Fibroblast of lung (primary cell): ENCODE measurements at regions not wholly inside any gene's neighbourhood (a gene's known extent, or its start where the extent isn't known, plus 50 kb on each side); places are given as distances from the start of the nearest gene placed in this dataset.

Source experiments
- DNase-seq, 2 donors: peaks; one replicate each; pipeline versions ENCODE4 v3.0.0 to v3.0.0-alpha.2; 2010; ENCODE audit warnings: low read depth in 2 of 2
- H2AFZ ChIP-seq: 2 replicates; pipeline ENCODE4 v1.5.1; 2012; ENCODE audit warnings: low read length, control low read depth, inconsistent platforms
- H3K27ac ChIP-seq: 2 replicates; pipeline ENCODE4 v1.5.1; 2011; ENCODE audit warnings: low read length, control low read depth; ENCODE audit not compliant: insufficient read depth
- H3K27me3 ChIP-seq: 2 replicates; pipeline ENCODE4 v1.5.1; 2011; ENCODE audit warnings: mild to moderate bottlenecking, low read length; ENCODE audit not compliant: control insufficient read depth, insufficient read depth
- H3K36me3 ChIP-seq: 2 replicates; pipeline ENCODE4 v1.5.1; 2011; ENCODE audit warnings: low read length; ENCODE audit not compliant: control insufficient read depth, insufficient read depth
- H3K4me1 ChIP-seq: 2 replicates; pipeline ENCODE4 v1.5.1; 2011; ENCODE audit warnings: low read length; ENCODE audit not compliant: control insufficient read depth, insufficient read depth; ENCODE audit errors: extremely low read depth
- H3K4me2 ChIP-seq: 2 replicates; pipeline ENCODE4 v1.5.1; 2011; ENCODE audit warnings: low read length, control low read depth; ENCODE audit not compliant: insufficient read depth; ENCODE audit errors: extremely low read depth
- H3K4me3 ChIP-seq, 4 experiments: fragments of 200-600 bp in 1 of 4; sonication (generic) in 1 of 4; replicated peaks in 1 of 4; 2 replicates each; pipeline ENCODE4 v1.5.1; 2011 to 2016; ENCODE audit warnings: low read length in 4 of 4, low read depth in 3 of 4, mild to moderate bottlenecking in 3 of 4, control low read depth in 2 of 4, inconsistent platforms in 1 of 4, mixed read lengths in 1 of 4; ENCODE audit not compliant: insufficient read depth in 1 of 4; ENCODE audit errors: control extremely low read depth in 1 of 4
- H3K79me2 ChIP-seq: 2 replicates; pipeline ENCODE4 v1.5.1; 2012; ENCODE audit warnings: mild to moderate bottlenecking, low read length, inconsistent platforms; ENCODE audit not compliant: control insufficient read depth, insufficient read depth
- H3K9ac ChIP-seq: 2 replicates; pipeline ENCODE4 v1.5.1; 2011; ENCODE audit warnings: mild to moderate bottlenecking, low read length, control low read depth; ENCODE audit not compliant: insufficient read depth
- H3K9me3 ChIP-seq: 2 replicates; pipeline ENCODE4 v1.5.1; 2012; ENCODE audit warnings: low read depth, low read length; ENCODE audit not compliant: control insufficient read depth, insufficient read depth
- H4K20me1 ChIP-seq: 2 replicates; pipeline ENCODE4 v1.5.1; 2011; ENCODE audit warnings: low read length; ENCODE audit not compliant: control insufficient read depth, insufficient read depth; ENCODE audit errors: extremely low read depth
- EZH2 ChIP-seq: IDR thresholded peaks from 2 replicates; pipeline ENCODE4 v1.5.1; 2012; ENCODE audit warnings: low read length, control low read depth, mild to moderate bottlenecking; ENCODE audit errors: missing control alignments
- TF ChIP-seq, protein P1 (sequence below), 2 donors: IDR thresholded peaks in 1 of 2; conservative IDR thresholded peaks in 1 of 2; 1 replicate in 1 of 2; 2 replicates in 1 of 2; pipeline ENCODE4 v1.5.1; 2011 to 2012; ENCODE audit warnings: low read length in 2 of 2, control low read depth in 1 of 2, inconsistent platforms in 1 of 2, low read depth in 1 of 2, mild to moderate bottlenecking in 1 of 2

DNA sequence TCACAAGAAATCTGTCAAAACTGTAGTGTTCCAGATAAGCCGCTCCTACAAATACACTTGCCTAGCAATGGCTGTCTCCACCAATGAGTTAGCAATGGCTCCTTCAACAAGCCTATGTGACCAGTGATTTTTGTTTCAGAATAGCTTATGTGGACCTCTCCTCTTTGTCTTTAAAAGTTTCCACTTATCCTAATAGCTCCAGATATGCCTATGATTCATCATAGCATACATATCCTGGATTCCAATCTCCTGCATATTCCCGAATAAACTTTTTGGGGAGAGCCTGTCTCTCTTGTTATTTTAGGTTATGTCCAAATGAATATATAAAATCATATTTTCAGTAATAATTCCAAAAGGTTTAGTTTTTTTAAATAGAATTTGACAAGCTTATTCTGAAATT is 510.6 kb downstream of the ARL4A start:
- no peak overlapping the region for H3K4me3 ChIP-seq
- no peaks in the 10 kb centered on the region for H3K4me1 ChIP-seq
- TF ChIP-seq, protein P1, sequence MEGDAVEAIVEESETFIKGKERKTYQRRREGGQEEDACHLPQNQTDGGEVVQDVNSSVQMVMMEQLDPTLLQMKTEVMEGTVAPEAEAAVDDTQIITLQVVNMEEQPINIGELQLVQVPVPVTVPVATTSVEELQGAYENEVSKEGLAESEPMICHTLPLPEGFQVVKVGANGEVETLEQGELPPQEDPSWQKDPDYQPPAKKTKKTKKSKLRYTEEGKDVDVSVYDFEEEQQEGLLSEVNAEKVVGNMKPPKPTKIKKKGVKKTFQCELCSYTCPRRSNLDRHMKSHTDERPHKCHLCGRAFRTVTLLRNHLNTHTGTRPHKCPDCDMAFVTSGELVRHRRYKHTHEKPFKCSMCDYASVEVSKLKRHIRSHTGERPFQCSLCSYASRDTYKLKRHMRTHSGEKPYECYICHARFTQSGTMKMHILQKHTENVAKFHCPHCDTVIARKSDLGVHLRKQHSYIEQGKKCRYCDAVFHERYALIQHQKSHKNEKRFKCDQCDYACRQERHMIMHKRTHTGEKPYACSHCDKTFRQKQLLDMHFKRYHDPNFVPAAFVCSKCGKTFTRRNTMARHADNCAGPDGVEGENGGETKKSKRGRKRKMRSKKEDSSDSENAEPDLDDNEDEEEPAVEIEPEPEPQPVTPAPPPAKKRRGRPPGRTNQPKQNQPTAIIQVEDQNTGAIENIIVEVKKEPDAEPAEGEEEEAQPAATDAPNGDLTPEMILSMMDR (conservative IDR thresholded peaks at IDR 0.05 in 1 of 2, IDR thresholded peaks at IDR 0.05 in 1 of 2; ENCODE audit: low read depth in 1 of 2, low read length in 2 of 2) = no peak
- H3K9me3 ChIP-seq = no peaks in the 10 kb centered on the region
- H3K4me2 ChIP-seq = no peak overlapping the region
- H3K27me3 ChIP-seq = no peaks in the 10 kb centered on the region
- peak in 1 of 2 donors; percentile 47 for DNase-seq
- no peak overlapping the region for H3K9ac ChIP-seq
- no peak overlapping the region for H3K27ac ChIP-seq
- H3K36me3 ChIP-seq = no peaks in the 10 kb centered on the region
- H4K20me1 ChIP-seq = no peaks in the 10 kb centered on the region
- no peak overlapping the region for H2AFZ ChIP-seq
- no peaks in the 10 kb centered on the region for H3K79me2 ChIP-seq

GRCh38 chr7:13198727-13199126 is 511.3 kb downstream of the ARL4A start:
- Histone ChIP-seq H3K4me1 (no peaks in the 10 kb centered on the region), H3K27ac (no peak overlapping the region), H3K36me3 (no peaks in the 10 kb centered on the region), H3K4me2 (no peak overlapping the region), H3K79me2 (no peaks in the 10 kb centered on the region), H3K9me3 (no peaks in the 10 kb centered on the region), H3K27me3 (no peaks in the 10 kb centered on the region), H3K9ac (no peak overlapping the region), H3K4me3 (no peak overlapping the region), H2AFZ (no peak overlapping the region), H4K20me1 (no peaks in the 10 kb centered on the region)
- TF ChIP-seq, protein P1 (conservative IDR thresholded peaks at IDR 0.05 in 1 of 2, IDR thresholded peaks at IDR 0.05 in 1 of 2; ENCODE audit: low read depth in 1 of 2, low read length in 2 of 2) = no peak
- no peak for TF ChIP-seq EZH2
- peak in 1 of 2 donors; percentile 65 for DNase-seq

DNA sequence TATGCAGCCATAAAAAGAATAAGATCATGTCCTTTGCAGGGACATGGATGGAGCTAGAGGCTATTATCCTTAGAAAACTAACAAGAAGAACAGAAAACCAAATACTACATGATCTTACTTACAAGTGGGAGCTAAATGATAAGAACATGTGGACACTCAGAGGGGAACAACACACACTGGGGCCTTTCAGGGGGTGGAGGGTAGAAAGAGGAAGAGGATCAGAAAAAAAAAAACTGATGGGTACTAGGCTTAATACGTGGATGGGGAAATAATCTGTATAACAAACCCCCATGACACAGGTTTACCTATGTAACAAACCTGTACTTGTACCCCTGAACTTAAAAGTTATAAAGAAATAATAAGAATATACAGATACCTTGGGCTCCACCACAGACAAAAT is 514.2 kb downstream of the ARL4A start:
- no peaks in the 10 kb centered on the region for H3K36me3 ChIP-seq
- no peaks in the 10 kb centered on the region for H4K20me1 ChIP-seq
- H3K9ac ChIP-seq = no peak overlapping the region
- no peak overlapping the region for H2AFZ ChIP-seq
- H3K27ac ChIP-seq = no peak overlapping the region
- H3K27me3 ChIP-seq = no peaks in the 10 kb centered on the region
- H3K4me2 ChIP-seq = no peak overlapping the region
- H3K4me1 ChIP-seq = no peaks in the 10 kb centered on the region
- TF ChIP-seq EZH2 = no peak
- H3K9me3 ChIP-seq = no peaks in the 10 kb centered on the region
- no peak overlapping the region for H3K4me3 ChIP-seq
- no peak for DNase-seq
- no peaks in the 10 kb centered on the region for H3K79me2 ChIP-seq
